H9 (cell line): ENCODE measurements at regions not wholly inside any gene's neighbourhood (a gene's known extent, or its start where the extent isn't known, plus 50 kb on each side); places are given as distances from the start of the nearest gene placed in this dataset.

Experiments
- DNase-seq: peaks from one replicate; pipeline ENCODE4 v3.0.0-alpha.2; 2017
- H2AFZ ChIP-seq: one replicate; pipeline ENCODE4 v1.6.1; 2013; ENCODE audit warnings: mild to moderate bottlenecking, low read length, control low read depth, moderate library complexity
- H2AK5ac ChIP-seq: 2 replicates; pipeline ENCODE4 v1.6.1; 2013; ENCODE audit warnings: low read length, control low read depth, mixed read lengths; ENCODE audit not compliant: insufficient read length
- H2BK120ac ChIP-seq: one replicate; pipeline ENCODE4 v1.6.1; 2013; ENCODE audit warnings: low read depth, mild to moderate bottlenecking, low read length, control low read depth, inconsistent platforms; ENCODE audit not compliant: poor library complexity, severe bottlenecking
- H2BK12ac ChIP-seq: 2 replicates; pipeline ENCODE4 v1.6.1; 2013; ENCODE audit warnings: low read length, control low read depth, mixed read lengths, low read depth; ENCODE audit not compliant: insufficient read length
- H2BK15ac ChIP-seq: 2 replicates; pipeline ENCODE4 v1.6.1; 2013; ENCODE audit warnings: low read depth, low read length, control low read depth
- H2BK20ac ChIP-seq: one replicate; pipeline ENCODE4 v1.6.1; 2013; ENCODE audit warnings: low read depth, mild to moderate bottlenecking, low read length, control low read depth, inconsistent platforms; ENCODE audit not compliant: poor library complexity, severe bottlenecking
- H2BK5ac ChIP-seq: 2 replicates; pipeline ENCODE4 v1.6.1; 2013; ENCODE audit warnings: low read length, control low read depth, mixed read lengths; ENCODE audit not compliant: insufficient read length
- H3K14ac ChIP-seq: 2 replicates; pipeline ENCODE4 v1.6.1; 2013; ENCODE audit warnings: low read length, control low read depth; ENCODE audit not compliant: insufficient read depth
- H3K18ac ChIP-seq: 2 replicates; pipeline ENCODE4 v1.6.1; 2013; ENCODE audit warnings: low read depth, mild to moderate bottlenecking, mixed read lengths, low read length, control low read depth; ENCODE audit not compliant: insufficient read length
- H3K23ac ChIP-seq: 2 replicates; pipeline ENCODE4 v1.6.1; 2013; ENCODE audit warnings: low read length, control low read depth, mixed read lengths, low read depth; ENCODE audit not compliant: insufficient read length
- H3K23me2 ChIP-seq: 2 replicates; pipeline ENCODE4 v1.6.1; 2013; ENCODE audit warnings: low read depth, mild to moderate bottlenecking, mixed read lengths, low read length, control low read depth; ENCODE audit not compliant: insufficient read length, poor library complexity, severe bottlenecking
- H3K27ac ChIP-seq: 2 replicates; pipeline ENCODE4 v1.5.1; 2013; ENCODE audit warnings: low read length, control low read depth, mixed read lengths, low read depth; ENCODE audit not compliant: insufficient read length
- H3K27me3 ChIP-seq: 2 replicates; pipeline ENCODE4 v1.6.1; 2013; ENCODE audit warnings: low read length, control low read depth, inconsistent platforms; ENCODE audit not compliant: insufficient read depth
- H3K4ac ChIP-seq: 2 replicates; pipeline ENCODE4 v1.6.1; 2013; ENCODE audit warnings: low read depth, mild to moderate bottlenecking, control low read depth, inconsistent platforms, low read length, moderate library complexity
- H3K4me1 ChIP-seq: 2 replicates; pipeline ENCODE4 v1.6.1; 2013; ENCODE audit warnings: low read length, control low read depth, inconsistent platforms; ENCODE audit not compliant: insufficient read depth
- H3K4me2 ChIP-seq: 2 replicates; pipeline ENCODE4 v1.6.1; 2013; ENCODE audit warnings: low read length, control low read depth, mixed read lengths; ENCODE audit not compliant: insufficient read length, insufficient read depth
- H3K56ac ChIP-seq: 2 replicates; pipeline ENCODE4 v1.6.1; 2013; ENCODE audit warnings: low read depth, mild to moderate bottlenecking, mixed read lengths, low read length, control low read depth; ENCODE audit not compliant: insufficient read length
- H3K79me1 ChIP-seq: 2 replicates; pipeline ENCODE4 v1.6.1; 2013; ENCODE audit warnings: low read depth, mild to moderate bottlenecking, moderate library complexity, low read length, control low read depth, inconsistent platforms; ENCODE audit not compliant: insufficient read depth, poor library complexity, severe bottlenecking
- H3K79me2 ChIP-seq: 2 replicates; pipeline ENCODE4 v1.6.1; 2013; ENCODE audit warnings: low read length, control low read depth, inconsistent platforms; ENCODE audit not compliant: insufficient read depth
- H3K9ac ChIP-seq: 2 replicates; pipeline ENCODE4 v1.6.1; 2013; ENCODE audit warnings: low read length, control low read depth, mixed read lengths; ENCODE audit not compliant: insufficient read length; ENCODE audit errors: extremely low read depth
- H3K9me3 ChIP-seq: one replicate; pipeline ENCODE4 v1.6.1; 2013; ENCODE audit warnings: low read depth, low read length, inconsistent platforms; ENCODE audit not compliant: control insufficient read depth
- H3T11ph ChIP-seq: one replicate; pipeline ENCODE4 v1.6.1; 2013; ENCODE audit warnings: mild to moderate bottlenecking, low read length, control low read depth, inconsistent platforms
- H4K20me1 ChIP-seq: one replicate; pipeline ENCODE4 v1.6.1; 2013; ENCODE audit not compliant: control insufficient read depth, insufficient read length, insufficient read depth
- H4K5ac ChIP-seq: 2 replicates; pipeline ENCODE4 v1.6.1; 2013; ENCODE audit warnings: low read depth, mild to moderate bottlenecking, mixed read lengths, low read length, control low read depth; ENCODE audit not compliant: insufficient read length
- H4K8ac ChIP-seq: replicated peaks from 2 replicates; pipeline ENCODE4 v1.6.1; 2013; ENCODE audit warnings: low read length, control low read depth, mixed read lengths, low read depth; ENCODE audit not compliant: insufficient read length
- H4K91ac ChIP-seq: 2 replicates; pipeline ENCODE4 v1.6.1; 2013; ENCODE audit warnings: low read depth, mild to moderate bottlenecking, moderate library complexity, mixed read lengths, low read length, control low read depth; ENCODE audit not compliant: insufficient read length
- H3K27ac Mint-ChIP-seq, 3 experiments: 2 replicates in 2 of 3; 3 replicates in 1 of 3; pipeline ENCODE4 v1.8.0; 2020 to 2021; ENCODE audit warnings: mixed read lengths in 3 of 3, mild to moderate bottlenecking in 1 of 3, moderate library complexity in 1 of 3
- H3K27me3 Mint-ChIP-seq: 2 replicates; pipeline ENCODE4 v1.8.0; 2021; ENCODE audit warnings: low read depth, mild to moderate bottlenecking, moderate library complexity, mixed read lengths
- H3K36me3 Mint-ChIP-seq, 3 experiments: 2 replicates in 2 of 3; 3 replicates in 1 of 3; pipeline ENCODE4 v1.8.0; 2020 to 2021; ENCODE audit warnings: low read depth in 3 of 3, mixed read lengths in 3 of 3; ENCODE audit not compliant: insufficient read depth in 1 of 3
- H3K4me1 Mint-ChIP-seq, 2 experiments: 2 replicates each; pipeline ENCODE4 v1.8.0; 2020; ENCODE audit warnings: mixed read lengths in 2 of 2
- H3K4me3 Mint-ChIP-seq, 2 experiments: 2 replicates in 1 of 2; 3 replicates in 1 of 2; pipeline ENCODE4 v1.8.0; 2020 to 2021; ENCODE audit warnings: mild to moderate bottlenecking in 2 of 2, mixed read lengths in 2 of 2, moderate library complexity in 1 of 2
- H3K9me3 Mint-ChIP-seq, 2 experiments: 2 replicates in 1 of 2; 3 replicates in 1 of 2; pipeline ENCODE4 v1.8.0; 2020; ENCODE audit warnings: mild to moderate bottlenecking in 2 of 2, mixed read lengths in 2 of 2, moderate library complexity in 1 of 2
- CTCF ChIP-seq: fragments of 200-600 bp; sonication (generic); conservative IDR thresholded peaks from 3 replicates; pipeline ENCODE4 v1.8.0; 2021; ENCODE audit warnings: antibody characterized with exemption, mild to moderate bottlenecking
- WGBS: extraction: QIAGEN DNeasy Blood & Tissue Kit; methylation state at CpG from one replicate; pipeline ENCODE4 v1.1.7; 2013; ENCODE audit warnings: missing lambda C conversion rate, low lambda C conversion rate, mixed read lengths; ENCODE audit not compliant: insufficient read length; ENCODE audit errors: extremely low coverage; 5-methylcytosine and 5-hydroxymethylcytosine counted together

GRCh38 chr5:136710834-136711233, 345.5 kb upstream of the TRPC7 start:
- WGBS, result no CpG with 5 or more reads among the region's 3 CpGs
- no peaks in the 10 kb centered on the region; the same call in none of the 2 replicates for H3K27me3 Mint-ChIP-seq
- H2AFZ ChIP-seq, result no peak overlapping the region
- no peak overlapping the region for H2BK120ac ChIP-seq
- no peak overlapping the region for H2BK12ac ChIP-seq
- no peaks in the 10 kb centered on the region for H3K27me3 ChIP-seq
- H4K91ac ChIP-seq, result no peak overlapping the region
- no peaks in the 10 kb centered on the region for H3K23me2 ChIP-seq
- H3K4me1 ChIP-seq, result no peaks in the 10 kb centered on the region
- H4K5ac ChIP-seq, result no peak overlapping the region
- H3K27ac Mint-ChIP-seq, result no peak overlapping the region
- H3K27ac ChIP-seq, result no peak overlapping the region
- H2BK15ac ChIP-seq, result no peak overlapping the region
- no peak overlapping the region for H3K14ac ChIP-seq
- H3K4me1 Mint-ChIP-seq, result no peaks in the 10 kb centered on the region
- no peak overlapping the region for H2BK5ac ChIP-seq
- no peaks in the 10 kb centered on the region for H4K20me1 ChIP-seq
- H3K4me3 Mint-ChIP-seq, result no peak overlapping the region
- DNase-seq, result no peak
- no peak overlapping the region for H3K23ac ChIP-seq
- H3K18ac ChIP-seq, result no peak overlapping the region
- H4K8ac ChIP-seq, result no peak overlapping the region
- no peak overlapping the region for H3K4me2 ChIP-seq
- H3T11ph ChIP-seq, result no peak overlapping the region
- no peaks in the 10 kb centered on the region for H3K79me1 ChIP-seq
- H3K79me2 ChIP-seq, result no peaks in the 10 kb centered on the region
- no peak overlapping the region for H2AK5ac ChIP-seq
- no peak overlapping the region for H3K9ac ChIP-seq
- H2BK20ac ChIP-seq, result no peak overlapping the region
- H3K56ac ChIP-seq, result no peak overlapping the region
- peaks cover 0 to 4% of the 10 kb centered on the region in 2 experiments; a peak in 4 of 5 replicates for H3K9me3 Mint-ChIP-seq
- H3K4ac ChIP-seq, result no peak overlapping the region
- H3K36me3 Mint-ChIP-seq, result peaks cover 0 to 5% (median 0%) of the 10 kb centered on the region in 3 experiments; a peak in 1 of 7 replicates
- H3K9me3 ChIP-seq, result no peaks in the 10 kb centered on the region
- no peak for TF ChIP-seq CTCF
